ENCODE measurements at regions not wholly inside any gene's neighbourhood (a gene's known extent, or its start where the extent isn't known, plus 50 kb on each side); places are given as distances from the start of the nearest gene placed in this dataset.

GRCh38 chr3:139839014-139839413 lies 96.0 kb upstream of the CLSTN2 start:
- DNase-seq (ENCODE audit: low read depth, low spot score) = no peak
- no peak overlapping the region for H3K4me3 Mint-ChIP-seq
- no peaks in the 10 kb centered on the region for H3K9me3 Mint-ChIP-seq
- H3K4me1 Mint-ChIP-seq = no peaks in the 10 kb centered on the region
- no peak for TF ChIP-seq CTCF (conservative IDR thresholded peaks at IDR 0.05)
- H3K36me3 Mint-ChIP-seq (ENCODE audit: low read depth) = no peaks in the 10 kb centered on the region
- no peak overlapping the region for H3K27ac Mint-ChIP-seq (ENCODE audit: unreplicated experiment)
- H3K27me3 Mint-ChIP-seq (ENCODE audit: low read depth) = no peaks in the 10 kb centered on the region

GRCh38 chr3:139838269-139838957 lies 96.6 kb upstream of the CLSTN2 start:
- Mint-ChIP-seq H3K27ac (ENCODE audit: unreplicated experiment) (no peak overlapping the region), H3K4me1 (no peaks in the 10 kb centered on the region), H3K27me3 (ENCODE audit: low read depth) (no peaks in the 10 kb centered on the region), H3K4me3 (no peak overlapping the region), H3K9me3 (no peaks in the 10 kb centered on the region), H3K36me3 (ENCODE audit: low read depth) (no peaks in the 10 kb centered on the region)
- no peak for DNase-seq (ENCODE audit: low read depth, low spot score)
- no peak for TF ChIP-seq CTCF (conservative IDR thresholded peaks at IDR 0.05)

- Mint-ChIP-seq H3K4me1 (no peaks in the 10 kb centered on the region), H3K27me3 (ENCODE audit: low read depth) (no peaks in the 10 kb centered on the region)
These were observed 98.1 kb upstream of the CLSTN2 start for GRCh38 chr3:139836698-139837464.

GRCh38 chr3:139835830-139836683 lies 98.9 kb upstream of the CLSTN2 start:
- no peak for TF ChIP-seq CTCF (conservative IDR thresholded peaks at IDR 0.05)
- Mint-ChIP-seq H3K27ac (ENCODE audit: unreplicated experiment) (no peak overlapping the region), H3K36me3 (ENCODE audit: low read depth) (no peaks in the 10 kb centered on the region), H3K4me1 (peaks cover 5% of the 10 kb centered on the region), H3K4me3 (no peak overlapping the region), H3K9me3 (peaks cover 3% of the 10 kb centered on the region), H3K27me3 (ENCODE audit: low read depth) (no peaks in the 10 kb centered on the region)
- DNase-seq (ENCODE audit: low read depth, low spot score) = no peak

More at GRCh38 chr3:139836698-139837464, 98.1 kb upstream of the CLSTN2 start:
- TF ChIP-seq CTCF (conservative IDR thresholded peaks at IDR 0.05) = no peak
- Mint-ChIP-seq H3K36me3 (ENCODE audit: low read depth) (no peaks in the 10 kb centered on the region), H3K4me3 (no peak overlapping the region), H3K9me3 (no peaks in the 10 kb centered on the region), H3K27ac (ENCODE audit: unreplicated experiment) (no peak overlapping the region)
- DNase-seq (ENCODE audit: low read depth, low spot score) = no peak

- Mint-ChIP-seq H3K36me3 (ENCODE audit: low read depth) (no peaks in the 10 kb centered on the region), H3K9me3 (peaks cover 3% of the 10 kb centered on the region), H3K27ac (ENCODE audit: unreplicated experiment) (no peak overlapping the region), H3K27me3 (ENCODE audit: low read depth) (no peaks in the 10 kb centered on the region), H3K4me1 (peaks cover 14% of the 10 kb centered on the region), H3K4me3 (no peak overlapping the region)
- DNase-seq (ENCODE audit: low read depth, low spot score) = no peak
- TF ChIP-seq CTCF (conservative IDR thresholded peaks at IDR 0.05) = no peak
These were observed 102.0 kb upstream of the CLSTN2 start for GRCh38 chr3:139832998-139833397.

All from neural crest cell (in vitro differentiated cells).